ENCODE measurements at regions not wholly inside any gene's neighbourhood (a gene's known extent, or its start where the extent isn't known, plus 50 kb on each side); places are given as distances from the start of the nearest gene placed in this dataset.

- POLR2A ChIA-PET = no interaction called here
Observed at GRCh38 chr4:123632693-123633030, 236.1 kb downstream of the SPRY1 start.

GRCh38 chr4:123638834-123639233, 242.2 kb downstream of the SPRY1 start:
- ChIA-PET CTCF (no interaction called here), POLR2A (no interaction called here)
- DNase-seq (ENCODE audit: extremely low spot score) = no peak
- no peak for TF ChIP-seq FOXM1 (IDR thresholded peaks at IDR 0.05; ENCODE audit: borderline replicate concordance)
- no peak for TF ChIP-seq PKNOX1 (IDR thresholded peaks at IDR 0.05)
- TF ChIP-seq TARDBP (IDR thresholded peaks at IDR 0.05) = no peak
- TF ChIP-seq SP1 (IDR thresholded peaks at IDR 0.05) = no peak
- TF ChIP-seq ARNT (IDR thresholded peaks at IDR 0.05) = no peak

More at GRCh38 chr4:123632693-123633030, 236.1 kb downstream of the SPRY1 start:
- TF ChIP-seq TARDBP (IDR thresholded peaks at IDR 0.05) (no peak), BHLHE40 (IDR thresholded peaks at IDR 0.05; ENCODE audit: borderline replicate concordance) (no peak), LEF1 (IDR thresholded peaks at IDR 0.05; ENCODE audit: borderline replicate concordance) (no peak), SUZ12 (IDR thresholded peaks at IDR 0.05) (no peak), CTBP1 (IDR thresholded peaks at IDR 0.05; ENCODE audit: borderline replicate concordance) (no peak), FOXK2 (IDR thresholded peaks at IDR 0.05) (no peak), ZNF384 (IDR thresholded peaks at IDR 0.05) (no peak), L3MBTL2 (conservative IDR thresholded peaks at IDR 0.05) (no peak), FOXA1 (IDR thresholded peaks at IDR 0.05) (no peak), ARNT (IDR thresholded peaks at IDR 0.05) (no peak), NFRKB (IDR thresholded peaks at IDR 0.05) (no peak), ELF4 (IDR thresholded peaks at IDR 0.05) (no peak), PKNOX1 (IDR thresholded peaks at IDR 0.05) (no peak), FOXM1 (IDR thresholded peaks at IDR 0.05; ENCODE audit: borderline replicate concordance) (no peak), SP1 (IDR thresholded peaks at IDR 0.05) (no peak), HDGF (IDR thresholded peaks at IDR 0.05; ENCODE audit: borderline replicate concordance) (no peak)
- CTCF ChIA-PET = interaction anchor here (0.6 kb wide), 1 partner anchor 429 kb away, joined by 4 read pairs; no protein-coding TSS in a partner anchor
- DNase-seq (ENCODE audit: extremely low spot score) = no peak

DNA sequence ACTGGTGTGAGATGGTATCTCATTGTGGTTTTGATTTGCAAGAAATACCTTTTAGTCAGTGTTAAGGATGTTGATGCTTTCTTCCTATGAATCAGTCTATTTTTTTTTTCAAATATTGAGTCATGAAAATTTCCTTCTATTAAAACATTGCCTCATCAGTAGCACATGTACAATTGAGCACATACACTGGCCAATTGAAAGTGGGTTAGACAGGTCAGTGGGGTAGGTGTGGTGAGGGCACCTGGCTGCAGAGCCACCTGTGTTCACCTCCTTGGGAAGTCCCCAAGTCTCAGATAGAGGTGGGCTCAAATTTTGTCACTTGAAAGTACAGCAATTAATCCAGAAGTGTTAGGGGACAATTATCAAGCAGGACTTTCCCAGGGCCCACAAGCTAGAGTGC, 243.7 kb downstream of the SPRY1 start:
- CTCF ChIA-PET = no interaction called here

DNA sequence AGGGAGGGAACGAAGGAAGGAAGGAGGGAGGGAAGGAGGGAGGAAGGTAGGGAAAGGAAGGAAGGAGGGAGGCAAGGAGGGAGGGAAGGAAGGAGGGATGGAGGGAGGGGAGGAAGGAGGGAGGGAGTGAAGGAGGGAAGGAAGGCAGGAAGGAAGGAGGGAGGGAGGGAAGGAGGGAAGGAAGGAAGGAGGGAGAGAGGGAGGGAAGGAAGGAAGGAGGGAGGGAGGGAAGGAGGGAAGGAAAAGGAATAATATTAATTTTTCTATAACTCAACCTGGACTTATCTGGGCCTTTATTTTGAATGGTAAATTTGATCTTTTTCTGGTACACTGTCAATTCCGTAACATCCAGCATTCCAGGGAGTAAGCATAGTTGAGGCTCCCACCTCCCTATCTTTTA, 244.2 kb downstream of the SPRY1 start:
- TF ChIP-seq BHLHE40 (IDR thresholded peaks at IDR 0.05; ENCODE audit: borderline replicate concordance) = no peak
- ChIA-PET POLR2A (no interaction called here), CTCF (no interaction called here)
- DNase-seq (ENCODE audit: extremely low spot score) = no peak

More for the DNA sequence above, 243.7 kb downstream of the SPRY1 start:
- TF ChIP-seq SP1 (IDR thresholded peaks at IDR 0.05) (no peak), ELF4 (IDR thresholded peaks at IDR 0.05) (no peak), CTBP1 (IDR thresholded peaks at IDR 0.05; ENCODE audit: borderline replicate concordance) (no peak), FOXK2 (IDR thresholded peaks at IDR 0.05) (no peak), PKNOX1 (IDR thresholded peaks at IDR 0.05) (no peak), SUZ12 (IDR thresholded peaks at IDR 0.05) (no peak), ARNT (IDR thresholded peaks at IDR 0.05) (no peak), HDGF (IDR thresholded peaks at IDR 0.05; ENCODE audit: borderline replicate concordance) (no peak), BHLHE40 (IDR thresholded peaks at IDR 0.05; ENCODE audit: borderline replicate concordance) (no peak), LEF1 (IDR thresholded peaks at IDR 0.05; ENCODE audit: borderline replicate concordance) (no peak), L3MBTL2 (conservative IDR thresholded peaks at IDR 0.05) (no peak), ZNF384 (IDR thresholded peaks at IDR 0.05) (no peak), FOXM1 (IDR thresholded peaks at IDR 0.05; ENCODE audit: borderline replicate concordance) (no peak), TARDBP (IDR thresholded peaks at IDR 0.05) (no peak)
- DNase-seq (ENCODE audit: extremely low spot score) = no peak
- POLR2A ChIA-PET = no interaction called here

GRCh38 chr4:123643691-123644090, 247.1 kb downstream of the SPRY1 start:
- CTCF ChIA-PET = interaction anchor here (0.6 kb wide), 1 partner anchor 63 kb away, joined by 3 read pairs; no protein-coding TSS in a partner anchor
- POLR2A ChIA-PET = no interaction called here
- no peak for DNase-seq (ENCODE audit: extremely low spot score)
- TF ChIP-seq SUZ12 (IDR thresholded peaks at IDR 0.05) = no peak
- no peak for TF ChIP-seq FOXK2 (IDR thresholded peaks at IDR 0.05)
- no peak for TF ChIP-seq LEF1 (IDR thresholded peaks at IDR 0.05; ENCODE audit: borderline replicate concordance)
- TF ChIP-seq ELF4 (IDR thresholded peaks at IDR 0.05) = no peak
- TF ChIP-seq BHLHE40 (IDR thresholded peaks at IDR 0.05; ENCODE audit: borderline replicate concordance) = no peak
- no peak for TF ChIP-seq NFRKB (IDR thresholded peaks at IDR 0.05)
- no peak for TF ChIP-seq ZNF384 (IDR thresholded peaks at IDR 0.05)
- no peak for TF ChIP-seq FOXM1 (IDR thresholded peaks at IDR 0.05; ENCODE audit: borderline replicate concordance)

DNA sequence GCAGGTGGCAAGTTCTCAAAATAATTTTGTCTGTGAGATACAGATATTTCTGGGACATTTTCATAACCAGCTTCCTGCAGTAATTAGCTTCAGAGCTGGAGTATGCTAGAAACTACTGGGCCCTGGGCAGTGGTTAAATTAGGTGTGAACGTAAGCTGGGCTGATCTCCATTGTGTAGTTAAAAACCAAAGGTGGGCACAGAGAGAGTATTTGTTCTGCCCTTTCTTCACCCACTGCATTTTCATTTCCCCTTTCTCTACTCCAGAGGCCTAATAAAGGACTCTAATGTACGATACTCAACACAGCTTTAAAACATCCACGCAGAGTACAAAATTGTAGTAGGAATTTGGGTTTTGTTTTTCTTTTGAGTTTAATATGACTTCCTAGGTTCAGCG, 252.7 kb downstream of the SPRY1 start:
- TF ChIP-seq LEF1 (IDR thresholded peaks at IDR 0.05; ENCODE audit: borderline replicate concordance) (no peak), NFRKB (IDR thresholded peaks at IDR 0.05) (no peak), ARNT (IDR thresholded peaks at IDR 0.05) (no peak), SUZ12 (IDR thresholded peaks at IDR 0.05) (no peak), CTBP1 (IDR thresholded peaks at IDR 0.05; ENCODE audit: borderline replicate concordance) (no peak), FOXA1 (IDR thresholded peaks at IDR 0.05) (no peak), FOXK2 (IDR thresholded peaks at IDR 0.05) (no peak), ELF4 (IDR thresholded peaks at IDR 0.05) (no peak), SP1 (IDR thresholded peaks at IDR 0.05) (no peak), BHLHE40 (IDR thresholded peaks at IDR 0.05; ENCODE audit: borderline replicate concordance) (no peak), L3MBTL2 (conservative IDR thresholded peaks at IDR 0.05) (no peak)
- ChIA-PET CTCF (interaction anchor here (1.0 to 1.8 kb wide), 2 partner anchors 11 to 85 kb away, joined by 3 to 13 read pairs; no protein-coding TSS in a partner anchor), POLR2A (interaction anchor here (1.1 to 2.2 kb wide), 2 partner anchors 61 to 94 kb away, joined by 4 to 10 read pairs; no protein-coding TSS in a partner anchor)
- DNase-seq (ENCODE audit: extremely low spot score) = no peak
